CD4-positive, alpha-beta memory T cell (primary cell): ENCODE measurements at regions not wholly inside any gene's neighbourhood (a gene's known extent, or its start where the extent isn't known, plus 50 kb on each side); places are given as distances from the start of the nearest gene placed in this dataset.
A peak's percentile ranks its signal among the peaks of the same experiment; 100 is the strongest.

Experiments
- CTCF ChIA-PET: fragments of 350-600 bp; sonication (Branson Sonifier 250); formaldehyde crosslinking; loops from one replicate; lab custom pipeline; 2021; ENCODE audit warnings: inconsistent platforms; ENCODE audit not compliant: partially characterized antibody; lab: Charles Lee
- POLR2A ChIA-PET: fragments of 350-600 bp; sonication (Branson Sonifier 250); formaldehyde crosslinking; loops from one replicate; lab custom pipeline; 2021; ENCODE audit not compliant: partially characterized antibody; lab: Charles Lee
- DNase-seq, 5 donors: peaks; one replicate each; pipeline versions ENCODE4 v3.0.0 to v3.0.0-alpha.2; 2020 to 2022; ENCODE audit warnings: mixed read lengths in 1 of 5
- H3K27ac ChIP-seq: one replicate; pipeline ENCODE4 v1.7.0; 2013; ENCODE audit warnings: low read depth, low read length
- H3K27me3 ChIP-seq: 2 replicates; pipeline ENCODE4 v1.7.0; 2013; ENCODE audit warnings: mild to moderate bottlenecking, low read length, moderate library complexity; ENCODE audit not compliant: insufficient read depth
- H3K36me3 ChIP-seq: 2 replicates; pipeline ENCODE4 v1.7.0; 2013; ENCODE audit warnings: mild to moderate bottlenecking, low read length, moderate library complexity; ENCODE audit not compliant: insufficient read depth
- H3K4me1 ChIP-seq: 2 replicates; pipeline ENCODE4 v1.7.0; 2013; ENCODE audit warnings: mild to moderate bottlenecking, low read length, moderate library complexity; ENCODE audit not compliant: insufficient read depth
- H3K4me3 ChIP-seq, 2 donors: one replicate each; pipeline ENCODE4 v1.7.0; 2013; ENCODE audit warnings: low read length in 2 of 2, mild to moderate bottlenecking in 1 of 2
- H3K9me3 ChIP-seq, 2 donors: one replicate each; pipeline ENCODE4 v1.7.0; 2013; ENCODE audit warnings: low read length in 2 of 2, control low read depth in 1 of 2; ENCODE audit not compliant: control insufficient read depth in 1 of 2
- H3K27ac Mint-ChIP-seq, 7 donors: one replicate each; pipeline ENCODE4 v1.8.0; 2020 to 2021; ENCODE audit warnings: mixed read lengths in 7 of 7, mild to moderate bottlenecking in 6 of 7, inconsistent platforms in 3 of 7, moderate library complexity in 3 of 7
- H3K27me3 Mint-ChIP-seq, 2 donors: one replicate each; pipeline ENCODE4 v1.8.0; 2020 to 2021; ENCODE audit warnings: mixed read lengths in 2 of 2
- H3K36me3 Mint-ChIP-seq, 2 donors: one replicate each; pipeline ENCODE4 v1.8.0; 2020 to 2021; ENCODE audit warnings: mixed read lengths in 2 of 2, inconsistent platforms in 1 of 2, mild to moderate bottlenecking in 1 of 2
- H3K4me1 Mint-ChIP-seq, 4 donors: one replicate each; pipeline ENCODE4 v1.8.0; 2020 to 2021; ENCODE audit warnings: mixed read lengths in 4 of 4, mild to moderate bottlenecking in 1 of 4
- H3K4me3 Mint-ChIP-seq, 8 donors: one replicate each; pipeline ENCODE4 v1.8.0; 2020 to 2021; ENCODE audit warnings: mixed read lengths in 8 of 8, mild to moderate bottlenecking in 7 of 8, moderate library complexity in 6 of 8, inconsistent platforms in 3 of 8
- H3K9me3 Mint-ChIP-seq, 8 donors: one replicate each; pipeline ENCODE4 v1.8.0; 2020 to 2021; ENCODE audit warnings: mixed read lengths in 8 of 8, mild to moderate bottlenecking in 5 of 8, inconsistent platforms in 3 of 8, moderate library complexity in 1 of 8
- intact Hi-C: fragments of 100-400 bp; cut with micrococcal nuclease; formaldehyde crosslinking; loops from one replicate; pipeline ENCODE4 v1.15.1; 2023

- no peak overlapping the region for H3K27ac ChIP-seq
- CTCF ChIA-PET: no interaction called here
- Mint-ChIP-seq H3K27ac (peak overlapping the region in 1 of 7 donors; percentile 1), H3K36me3 (no peaks in the 10 kb centered on the region), H3K4me3 (no peak overlapping the region), H3K4me1 (peaks cover 0 to 2% (median under 1%) of the 10 kb centered on the region in 4 donors), H3K27me3 (peaks cover 2 to 5% of the 10 kb centered on the region in 2 donors), H3K9me3 (no peaks in the 10 kb centered on the region)
- intact Hi-C loops: no loop called here
- DNase-seq: no peak
- no peaks in the 10 kb centered on the region for H3K27me3 ChIP-seq
- H3K4me1 ChIP-seq: no peaks in the 10 kb centered on the region
- no peaks in the 10 kb centered on the region for H3K36me3 ChIP-seq
- no peak overlapping the region for H3K4me3 ChIP-seq
- no peaks in the 10 kb centered on the region for H3K9me3 ChIP-seq
- POLR2A ChIA-PET: no interaction called here
These were observed 101.6 kb upstream of the CARMIL1 start for GRCh38 chr6:25177500-25178028.

GRCh38 chr6:25178336-25179035 lies 100.7 kb upstream of the CARMIL1 start:
- Mint-ChIP-seq H3K27me3 (peaks cover 0 to 5% of the 10 kb centered on the region in 2 donors), H3K4me3 (no peak overlapping the region), H3K36me3 (no peaks in the 10 kb centered on the region), H3K9me3 (no peaks in the 10 kb centered on the region), H3K27ac (no peak overlapping the region), H3K4me1 (peaks cover 0 to 3% (median under 1%) of the 10 kb centered on the region in 4 donors)
- Histone ChIP-seq H3K27ac (no peak overlapping the region), H3K27me3 (no peaks in the 10 kb centered on the region), H3K36me3 (no peaks in the 10 kb centered on the region), H3K9me3 (no peaks in the 10 kb centered on the region), H3K4me3 (no peak overlapping the region), H3K4me1 (no peaks in the 10 kb centered on the region)
- POLR2A ChIA-PET: no interaction called here
- CTCF ChIA-PET: interaction anchor here (1.1 kb wide), 1 partner anchor 151 kb away, joined by 3 read pairs; no protein-coding TSS in a partner anchor
- intact Hi-C loops: no loop called here
- no peak for DNase-seq

GRCh38 chr6:25179051-25179778 lies 100.0 kb upstream of the CARMIL1 start:
- no peaks in the 10 kb centered on the region for H3K36me3 ChIP-seq
- no peak overlapping the region for H3K4me3 ChIP-seq
- peaks cover 0 to 5% of the 10 kb centered on the region in 2 donors for H3K27me3 Mint-ChIP-seq
- peaks cover 0 to 3% (median under 1%) of the 10 kb centered on the region in 4 donors for H3K4me1 Mint-ChIP-seq
- H3K27ac ChIP-seq: no peak overlapping the region
- CTCF ChIA-PET: interaction anchor here (1.1 kb wide), 1 partner anchor 152 kb away, joined by 3 read pairs; no protein-coding TSS in a partner anchor
- H3K36me3 Mint-ChIP-seq: no peaks in the 10 kb centered on the region
- no peak overlapping the region for H3K4me3 Mint-ChIP-seq
- no peaks in the 10 kb centered on the region for H3K27me3 ChIP-seq
- no peaks in the 10 kb centered on the region for H3K9me3 ChIP-seq
- H3K27ac Mint-ChIP-seq: peak overlapping the region in 1 of 7 donors; percentile 10
- H3K9me3 Mint-ChIP-seq: no peaks in the 10 kb centered on the region
- POLR2A ChIA-PET: no interaction called here
- intact Hi-C loops: no loop called here
- no peak for DNase-seq
- H3K4me1 ChIP-seq: no peaks in the 10 kb centered on the region

GRCh38 chr6:25180630-25181349 lies 98.4 kb upstream of the CARMIL1 start:
- H3K9me3 Mint-ChIP-seq: no peaks in the 10 kb centered on the region
- H3K27me3 Mint-ChIP-seq: peaks cover 0 to 5% of the 10 kb centered on the region in 2 donors

GRCh38 chr6:25181350-25181724 lies 97.8 kb upstream of the CARMIL1 start:
- intact Hi-C loops: no loop called here
- H3K9me3 Mint-ChIP-seq: no peaks in the 10 kb centered on the region
- POLR2A ChIA-PET: no interaction called here
- H3K4me3 Mint-ChIP-seq: no peak overlapping the region
- H3K27me3 ChIP-seq: no peaks in the 10 kb centered on the region
- no peak overlapping the region for H3K27ac Mint-ChIP-seq
- H3K4me1 ChIP-seq: no peaks in the 10 kb centered on the region
- H3K9me3 ChIP-seq: no peaks in the 10 kb centered on the region
- CTCF ChIA-PET: interaction anchor here (1.2 kb wide), 2 partner anchors 25 to 421 kb away, joined by 3 to 4 read pairs; no protein-coding TSS in a partner anchor
- H3K27me3 Mint-ChIP-seq: peaks cover 0 to 5% of the 10 kb centered on the region in 2 donors
- no peak overlapping the region for H3K4me3 ChIP-seq
- no peak for DNase-seq
- peaks cover 0 to 3% (median 0%) of the 10 kb centered on the region in 4 donors for H3K4me1 Mint-ChIP-seq
- no peak overlapping the region for H3K27ac ChIP-seq
- no peaks in the 10 kb centered on the region for H3K36me3 ChIP-seq
- H3K36me3 Mint-ChIP-seq: no peaks in the 10 kb centered on the region

More at GRCh38 chr6:25180630-25181349, 98.4 kb upstream of the CARMIL1 start:
- no peak overlapping the region for H3K4me3 ChIP-seq
- H3K4me3 Mint-ChIP-seq: no peak overlapping the region
- H3K36me3 Mint-ChIP-seq: no peaks in the 10 kb centered on the region
- ChIA-PET CTCF (interaction anchor here (1.0 to 1.2 kb wide), 2 partner anchors 24 to 154 kb away, joined by 3 read pairs; no protein-coding TSS in a partner anchor), POLR2A (no interaction called here)
- no peak overlapping the region for H3K27ac Mint-ChIP-seq
- H3K36me3 ChIP-seq: no peaks in the 10 kb centered on the region
- DNase-seq: no peak
- no peaks in the 10 kb centered on the region for H3K4me1 ChIP-seq
- peaks cover 0 to 3% (median under 1%) of the 10 kb centered on the region in 4 donors for H3K4me1 Mint-ChIP-seq
- intact Hi-C loops: no loop called here
- no peak overlapping the region for H3K27ac ChIP-seq
- no peaks in the 10 kb centered on the region for H3K9me3 ChIP-seq
- no peaks in the 10 kb centered on the region for H3K27me3 ChIP-seq

- POLR2A ChIA-PET: no interaction called here
- Mint-ChIP-seq H3K4me1 (peaks cover 0 to 3% (median 0%) of the 10 kb centered on the region in 4 donors), H3K27me3 (peaks cover 0 to 5% of the 10 kb centered on the region in 2 donors), H3K36me3 (no peaks in the 10 kb centered on the region), H3K4me3 (no peak overlapping the region), H3K27ac (no peak overlapping the region), H3K9me3 (no peaks in the 10 kb centered on the region)
- intact Hi-C loops: no loop called here
- Histone ChIP-seq H3K27me3 (no peaks in the 10 kb centered on the region), H3K27ac (no peak overlapping the region), H3K9me3 (no peaks in the 10 kb centered on the region), H3K4me3 (no peak overlapping the region), H3K4me1 (no peaks in the 10 kb centered on the region), H3K36me3 (no peaks in the 10 kb centered on the region)
- DNase-seq: no peak
- CTCF ChIA-PET: interaction anchor here (1.2 kb wide), 1 partner anchor 420 kb away, joined by 4 read pairs; no protein-coding TSS in a partner anchor
These were observed 97.3 kb upstream of the CARMIL1 start for GRCh38 chr6:25181923-25182322.
